GM12874 (cell line): ENCODE measurements at regions not wholly inside any gene's neighbourhood (a gene's known extent, or its start where the extent isn't known, plus 50 kb on each side); places are given as distances from the start of the nearest gene placed in this dataset.

Experiments used
- CTCF ChIP-seq: IDR thresholded peaks from 2 replicates; pipeline ENCODE4 v1.5.1; 2011; ENCODE audit warnings: low read depth, mild to moderate bottlenecking, control low read depth, low read length, moderate library complexity; ENCODE audit not compliant: insufficient read depth

GRCh38 chr12:34209259-34209835, 187.1 kb downstream of the ALG10 start:
- no peak for TF ChIP-seq CTCF

GRCh38 chr12:34210183-34210582, 187.9 kb downstream of the ALG10 start:
- no peak for TF ChIP-seq CTCF

- no peak for TF ChIP-seq CTCF
Measured at GRCh38 chr12:34210689-34211530, 188.6 kb downstream of the ALG10 start.

GRCh38 chr12:34212651-34213050, 190.4 kb downstream of the ALG10 start:
- TF ChIP-seq CTCF = no peak

- TF ChIP-seq CTCF = no peak
Measured at GRCh38 chr12:34214011-34214410, 191.7 kb downstream of the ALG10 start.

GRCh38 chr12:34215213-34215892, 193.1 kb downstream of the ALG10 start:
- no peak for TF ChIP-seq CTCF

- TF ChIP-seq CTCF = no peak
Measured at GRCh38 chr12:34215893-34216285, 193.6 kb downstream of the ALG10 start.
